HG03342 (cell line): ENCODE measurements at regions not wholly inside any gene's neighbourhood (a gene's known extent, or its start where the extent isn't known, plus 50 kb on each side); places are given as distances from the start of the nearest gene placed in this dataset.
A peak's percentile ranks its signal among the peaks of the same experiment; 100 is the strongest.

Source experiments
- ATAC-seq: cut with Tn5 transposase; IDR thresholded peaks from one replicate; pipeline ENCODE4 v1.9.1; 2021; ENCODE audit warnings: mild to moderate bottlenecking, moderate library complexity; ENCODE audit not compliant: unreplicated experiment

- ATAC-seq, result no peak
Measured at GRCh38 chrX:33726281-33727160, 405.6 kb downstream of the FAM47A start.

- ATAC-seq, result no peak
Measured at GRCh38 chrX:33725535-33726210, 406.4 kb downstream of the FAM47A start.

GRCh38 chrX:33721927-33722326 is 410.2 kb downstream of the FAM47A start:
- peak; percentile 45 for ATAC-seq

- ATAC-seq, result no peak
Measured at GRCh38 chrX:33686105-33686504, 446.0 kb downstream of the FAM47A start.
